LoVo (cell line): ENCODE measurements at regions not wholly inside any gene's neighbourhood (a gene's known extent, or its start where the extent isn't known, plus 50 kb on each side); places are given as distances from the start of the nearest gene placed in this dataset.

Experiments used
- DNase-seq: peaks from one replicate; pipeline ENCODE4 v3.0.0-alpha.2; 2016; ENCODE audit warnings: low spot score

- DNase-seq = no peak
Measured at GRCh38 chr10:33416209-33416608, 81.7 kb upstream of the NRP1 start.

- no peak for DNase-seq
Measured at GRCh38 chr10:33414841-33415240, 80.4 kb upstream of the NRP1 start.

- no peak for DNase-seq
Measured at GRCh38 chr10:33412653-33413361, 78.3 kb upstream of the NRP1 start.

GRCh38 chr10:33412241-33412640 is 77.8 kb upstream of the NRP1 start:
- DNase-seq = no peak

GRCh38 chr10:33410860-33411234 is 76.4 kb upstream of the NRP1 start:
- no peak for DNase-seq

GRCh38 chr10:33410096-33410859 is 75.8 kb upstream of the NRP1 start:
- no peak for DNase-seq

GRCh38 chr10:33406596-33406995 is 72.1 kb upstream of the NRP1 start:
- DNase-seq = no peak

- no peak for DNase-seq
Measured at GRCh38 chr10:33402220-33403073, 68.0 kb upstream of the NRP1 start.

GRCh38 chr10:33401300-33401699 is 66.8 kb upstream of the NRP1 start:
- DNase-seq = no peak

- DNase-seq = no peak
Measured at GRCh38 chr10:33398796-33399195, 64.3 kb upstream of the NRP1 start.

- no peak for DNase-seq
Measured at GRCh38 chr10:33396938-33397337, 62.5 kb upstream of the NRP1 start.

- DNase-seq = no peak
Measured at GRCh38 chr10:33396279-33396678, 61.8 kb upstream of the NRP1 start.

GRCh38 chr10:33395201-33395600 is 60.7 kb upstream of the NRP1 start:
- DNase-seq = no peak

- no peak for DNase-seq
Measured at GRCh38 chr10:33392706-33393105, 58.2 kb upstream of the NRP1 start.

GRCh38 chr10:33391611-33392465 is 57.4 kb upstream of the NRP1 start:
- no peak for DNase-seq

GRCh38 chr10:33390046-33390445 is 55.6 kb upstream of the NRP1 start:
- DNase-seq = no peak

GRCh38 chr10:33388785-33389184 is 54.3 kb upstream of the NRP1 start:
- DNase-seq = no peak

- no peak for DNase-seq
Measured at GRCh38 chr10:33388382-33388781, 53.9 kb upstream of the NRP1 start.

GRCh38 chr10:33387720-33388119 is 53.3 kb upstream of the NRP1 start:
- DNase-seq = no peak

- DNase-seq = no peak
Measured at GRCh38 chr10:33386926-33387325, 52.5 kb upstream of the NRP1 start.

GRCh38 chr10:33385686-33386085 is 51.2 kb upstream of the NRP1 start:
- DNase-seq = no peak

- no peak for DNase-seq
Measured at GRCh38 chr10:33385015-33385414, 50.5 kb upstream of the NRP1 start.
